GM19324 (cell line): ENCODE measurements at regions not wholly inside any gene's neighbourhood (a gene's known extent, or its start where the extent isn't known, plus 50 kb on each side); places are given as distances from the start of the nearest gene placed in this dataset.
"Not testable (repeated sequence)": the region's sequence is repeated elsewhere in the genome, so short reads cannot be mapped to it uniquely, and the experiment has no call there.

ENCODE experiments used
- ATAC-seq: cut with Tn5 transposase; IDR thresholded peaks from one replicate; pipeline ENCODE4 v1.9.1; 2021; ENCODE audit warnings: mild to moderate bottlenecking, moderate library complexity; ENCODE audit not compliant: unreplicated experiment, low FRiP score

DNA sequence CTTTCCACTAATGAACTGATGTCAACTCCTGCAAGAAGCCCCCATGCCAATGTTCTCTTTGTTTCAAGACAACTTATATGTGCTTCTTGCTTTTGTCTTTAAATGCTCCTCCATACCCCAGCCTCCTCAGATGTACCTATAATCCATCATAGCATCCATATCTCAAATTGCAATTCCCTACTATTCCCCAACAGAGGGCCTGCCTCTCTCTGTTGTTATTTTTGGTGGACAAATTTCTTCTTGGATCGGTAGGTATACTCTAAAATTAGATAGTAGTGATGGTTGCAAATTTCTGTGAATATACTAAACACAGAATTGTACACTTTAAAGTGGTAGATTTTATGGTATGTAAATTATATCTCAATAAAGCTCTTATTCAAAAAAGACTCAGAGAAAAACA is 820.1 kb downstream of the METTL4 start:
- no peak for ATAC-seq

- no peak for ATAC-seq
These were observed 810.4 kb downstream of the METTL4 start for GRCh38 chr18:1760901-1761300.

GRCh38 chr18:1774261-1774660 is 797.0 kb downstream of the METTL4 start:
- no peak for ATAC-seq

GRCh38 chr18:1777843-1778242 is 793.5 kb downstream of the METTL4 start:
- no peak for ATAC-seq

DNA sequence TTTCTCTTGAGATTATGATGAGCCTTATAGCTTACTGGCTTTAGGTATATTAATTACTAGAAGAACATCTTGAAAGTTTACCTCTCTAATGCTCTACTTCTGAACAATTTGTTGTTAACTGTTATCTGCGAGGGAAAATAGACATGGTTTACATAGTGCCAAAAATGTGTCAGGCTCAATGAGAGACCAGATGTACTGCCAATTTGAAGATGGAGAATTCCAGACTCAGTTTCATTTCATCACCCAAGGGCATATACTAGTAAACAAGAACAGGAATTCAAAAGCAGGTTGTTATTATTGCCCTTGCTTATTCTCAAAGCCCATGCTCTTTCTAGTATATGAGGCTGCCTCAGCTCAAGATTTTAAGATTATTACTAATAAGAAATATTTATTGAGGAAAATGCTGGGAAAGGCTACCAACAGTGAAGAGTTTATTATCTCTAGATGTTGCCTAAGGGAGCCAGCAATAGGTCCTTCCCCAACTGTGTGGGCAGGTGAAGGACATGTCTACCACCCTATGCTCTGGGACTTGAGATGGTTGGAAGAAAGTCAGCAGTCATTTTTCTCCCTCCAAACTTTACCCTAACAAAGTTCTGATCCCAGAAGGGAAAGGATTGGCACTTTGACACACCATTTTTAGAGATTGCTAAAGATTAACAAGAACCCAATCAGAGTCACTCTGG is 792.7 kb downstream of the METTL4 start:
- ATAC-seq: no peak

DNA sequence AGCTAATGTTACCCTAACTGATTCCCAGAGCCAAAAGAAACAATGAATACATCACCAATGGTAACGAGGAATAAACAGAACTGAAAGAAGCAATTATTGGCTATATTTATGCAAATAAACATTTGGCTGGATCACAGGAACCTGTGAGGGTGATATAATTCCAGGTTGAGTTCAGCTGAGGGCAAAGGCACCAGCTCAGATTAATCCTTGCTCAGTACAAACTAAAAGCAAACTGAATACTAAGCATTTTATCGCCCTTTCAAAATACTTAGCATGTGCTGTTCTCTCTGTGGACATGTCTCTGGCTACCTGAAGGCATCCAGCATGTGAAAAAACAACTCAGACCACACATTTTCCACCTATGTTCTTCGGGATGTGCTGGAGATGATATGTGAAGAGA is 791.7 kb downstream of the METTL4 start:
- ATAC-seq: no peak

DNA sequence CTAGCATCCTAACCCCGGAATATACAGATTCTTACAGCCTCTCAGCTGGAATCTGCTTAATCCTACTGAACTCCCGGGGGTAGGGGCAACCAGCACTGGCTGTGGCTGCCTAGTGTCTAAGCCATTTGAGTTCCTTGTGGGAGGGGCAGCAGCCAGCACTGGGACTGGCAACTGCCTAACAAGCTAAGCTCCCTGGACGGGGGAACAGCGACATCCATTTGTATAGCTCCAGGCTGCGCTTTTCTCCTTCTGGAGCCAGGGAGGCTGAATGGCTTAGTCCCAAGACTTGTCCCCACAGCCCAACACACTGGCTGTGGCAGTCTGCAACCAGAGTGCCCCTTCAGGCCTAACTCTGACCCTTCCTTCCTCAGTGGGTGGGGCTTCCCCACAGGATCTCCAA is 787.2 kb downstream of the METTL4 start:
- no peak for ATAC-seq

DNA sequence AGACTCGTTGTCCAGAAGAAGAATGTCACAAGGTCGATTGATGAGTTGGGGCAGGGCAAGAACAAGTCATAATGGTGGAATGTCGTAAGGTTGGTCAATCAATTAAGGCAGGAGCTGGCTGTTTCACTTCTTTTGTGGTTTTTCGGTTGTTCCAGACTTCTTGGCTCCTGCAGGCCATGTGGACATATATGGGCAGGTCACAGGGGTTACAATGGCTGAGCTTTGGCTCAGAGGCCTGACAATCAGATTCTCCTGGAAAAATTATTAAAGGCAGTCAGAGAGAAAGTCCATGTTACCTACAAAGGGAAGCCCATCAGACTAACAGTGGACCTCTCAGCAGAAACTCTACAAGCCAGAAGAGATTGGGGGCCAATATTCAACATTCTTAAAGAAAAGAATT is 785.3 kb downstream of the METTL4 start:
- ATAC-seq: not testable (repeated sequence)

- ATAC-seq: no peak
These were observed 774.7 kb downstream of the METTL4 start for GRCh38 chr18:1796636-1797035.

- ATAC-seq: no peak
These were observed 774.1 kb downstream of the METTL4 start for GRCh38 chr18:1797235-1797634.

- ATAC-seq: no peak
These were observed 765.8 kb downstream of the METTL4 start for GRCh38 chr18:1805521-1805920.

DNA sequence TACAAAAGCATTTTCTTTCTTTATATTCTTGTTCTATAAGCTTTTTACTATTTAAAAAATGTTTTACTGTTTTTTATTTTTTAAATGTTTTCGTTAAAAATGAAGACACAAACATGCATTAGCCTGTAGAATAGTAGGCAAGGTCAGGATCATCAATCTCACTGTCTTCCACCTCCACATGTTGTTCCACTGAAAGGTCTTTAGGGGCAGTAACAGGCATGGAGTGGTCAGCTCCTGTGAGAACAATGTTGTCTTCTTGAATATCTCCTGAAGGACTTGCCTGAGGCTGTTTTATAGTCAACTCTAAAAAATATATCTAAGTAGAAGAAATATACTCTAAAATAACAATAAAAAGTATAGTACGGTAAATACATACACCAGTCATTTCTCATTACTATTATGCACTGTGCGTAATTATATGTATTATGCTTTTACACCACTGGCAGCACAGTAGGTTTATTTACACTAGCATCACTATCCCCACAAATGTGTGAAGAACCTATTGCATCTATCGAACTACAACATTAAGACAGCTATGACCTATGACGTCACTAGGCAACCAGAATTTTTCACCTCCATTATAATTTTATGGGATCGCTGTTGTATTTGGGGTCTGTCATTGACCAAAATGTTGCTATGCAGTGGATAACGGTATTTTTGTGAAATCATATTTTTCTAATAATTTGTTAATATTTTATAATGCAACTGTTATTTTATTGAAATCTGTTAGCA is 764.3 kb downstream of the METTL4 start:
- no peak for ATAC-seq

GRCh38 chr18:1811282-1811681 is 760.0 kb downstream of the METTL4 start:
- ATAC-seq: no peak

DNA sequence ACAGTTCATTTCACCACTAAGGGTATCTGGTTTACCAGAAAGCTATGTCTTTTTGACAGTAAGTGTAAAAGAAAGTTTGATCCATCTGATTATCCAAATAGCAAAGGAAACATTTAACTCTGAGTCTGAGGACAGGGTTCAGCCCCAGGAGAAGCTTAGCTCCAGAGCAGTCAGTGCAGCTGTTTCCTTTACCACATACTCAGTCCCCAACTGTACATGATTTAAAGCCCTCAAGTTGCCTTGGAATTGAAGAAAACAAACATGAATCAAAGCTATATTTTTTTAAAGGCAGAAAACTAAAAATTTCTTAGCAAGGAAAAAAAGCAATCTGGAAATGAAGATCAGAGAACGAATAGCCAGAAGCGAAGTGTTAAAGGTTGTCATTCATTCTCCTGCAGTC is 746.0 kb downstream of the METTL4 start:
- ATAC-seq: no peak

- no peak for ATAC-seq
These were observed 730.4 kb downstream of the METTL4 start for GRCh38 chr18:1840878-1841277.

DNA sequence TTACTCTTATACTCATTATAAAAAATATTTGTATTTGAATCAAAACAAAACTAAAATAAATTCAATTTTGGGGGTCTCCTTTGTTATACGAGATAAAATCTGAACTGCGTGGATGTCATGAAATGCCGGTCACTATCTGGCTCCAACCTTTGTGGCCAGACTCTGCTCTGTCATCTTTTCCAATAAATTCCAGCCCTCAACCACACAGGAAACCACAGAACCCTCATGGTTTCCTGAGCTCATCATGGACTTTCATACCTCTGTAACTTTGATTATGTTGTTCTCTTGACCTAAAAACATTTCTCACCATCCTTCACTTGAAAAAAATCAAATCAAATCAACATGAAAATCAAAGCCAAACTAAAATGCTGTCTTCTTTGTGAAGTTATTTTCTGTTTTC is 724.7 kb downstream of the METTL4 start:
- ATAC-seq: no peak

GRCh38 chr18:1848716-1849115 is 722.6 kb downstream of the METTL4 start:
- ATAC-seq: no peak

DNA sequence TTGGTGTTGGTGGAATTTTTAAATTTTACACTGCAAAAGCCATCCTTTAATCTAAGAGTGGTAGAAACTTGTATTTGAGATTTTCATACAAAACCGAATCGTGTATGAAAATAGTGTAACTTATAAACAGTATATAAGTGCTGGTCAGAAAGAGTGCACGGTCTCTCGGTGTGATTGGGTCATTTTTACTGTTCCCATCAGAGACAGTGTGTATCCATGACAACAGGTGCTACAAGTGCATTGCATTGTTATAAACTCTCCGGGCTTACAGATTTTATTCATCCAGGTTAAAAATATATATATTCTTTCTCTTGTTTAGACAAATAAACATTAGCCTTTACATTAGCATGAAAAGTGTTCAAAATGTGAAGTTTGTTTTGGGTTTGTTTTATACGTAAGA is 721.9 kb downstream of the METTL4 start:
- no peak for ATAC-seq

GRCh38 chr18:1857281-1857680 is 714.0 kb downstream of the METTL4 start:
- not testable (repeated sequence) for ATAC-seq

GRCh38 chr18:1861473-1861872 is 709.8 kb downstream of the METTL4 start:
- no peak for ATAC-seq

DNA sequence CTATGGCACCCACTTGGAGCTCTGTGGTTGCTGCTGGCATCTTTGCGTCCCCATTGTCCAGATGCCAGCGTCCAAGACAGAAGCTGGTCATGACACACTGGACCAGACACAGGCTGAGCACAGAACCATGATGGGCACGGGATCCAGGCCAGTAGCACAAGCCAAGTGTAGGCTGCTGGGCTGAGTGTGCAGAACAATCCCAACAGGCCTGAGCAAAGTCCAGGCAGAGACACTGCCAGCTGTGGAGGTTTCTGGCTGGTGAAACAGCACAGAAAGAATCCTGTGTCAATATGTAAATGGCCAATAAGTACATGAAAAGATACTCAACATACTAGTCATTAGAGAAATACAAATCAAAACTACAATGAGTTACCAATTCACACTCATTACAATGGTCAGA is 705.4 kb downstream of the METTL4 start:
- no peak for ATAC-seq

DNA sequence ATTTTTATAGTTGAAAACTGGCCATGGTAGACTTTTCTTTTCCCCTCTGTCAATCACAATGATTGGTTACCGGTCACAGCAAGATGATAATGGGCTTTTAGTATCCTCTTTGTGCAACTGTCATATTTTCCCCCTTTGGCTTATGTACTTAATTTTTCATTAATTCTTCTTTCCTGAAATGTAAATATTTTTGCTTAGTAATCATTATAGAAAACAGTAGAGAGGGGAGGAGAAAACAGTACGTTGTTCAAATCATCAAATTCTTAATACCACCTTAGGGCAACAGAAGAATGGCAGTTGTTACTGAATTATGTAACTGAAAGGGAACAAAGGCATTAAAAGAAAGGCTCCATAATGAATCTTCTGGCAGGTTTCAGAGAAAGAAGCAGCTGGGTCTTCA is 699.0 kb downstream of the METTL4 start:
- ATAC-seq: no peak
